Mesenchymal stem cell (in vitro differentiated cells and primary cell): ENCODE measurements at regions not wholly inside any gene's neighbourhood (a gene's known extent, or its start where the extent isn't known, plus 50 kb on each side); places are given as distances from the start of the nearest gene placed in this dataset.

Source experiments
- DNase-seq: peaks from one replicate; pipeline ENCODE4 v3.0.0-alpha.2; 2013
- H2AFZ ChIP-seq: one replicate; pipeline ENCODE4 v1.6.1; 2013; ENCODE audit warnings: low read depth, mild to moderate bottlenecking, control low read depth, inconsistent platforms, low read length, moderate library complexity
- H2AK5ac ChIP-seq: 2 replicates; pipeline ENCODE4 v1.6.1; 2013; ENCODE audit warnings: low read length, moderate library complexity, mild to moderate bottlenecking, inconsistent platforms; ENCODE audit not compliant: severe bottlenecking
- H2BK120ac ChIP-seq: one replicate; pipeline ENCODE4 v1.6.1; 2013; ENCODE audit warnings: low read depth, mild to moderate bottlenecking, inconsistent platforms, low read length, moderate library complexity
- H2BK12ac ChIP-seq, 2 experiments: one replicate each; pipeline ENCODE4 v1.6.1; 2013; ENCODE audit warnings: inconsistent platforms in 2 of 2, low read length in 2 of 2, mild to moderate bottlenecking in 2 of 2, moderate library complexity in 2 of 2, control low read depth in 1 of 2
- H2BK15ac ChIP-seq: one replicate; pipeline ENCODE4 v1.6.1; 2013; ENCODE audit warnings: mild to moderate bottlenecking, low read depth, inconsistent platforms; ENCODE audit not compliant: poor library complexity, severe bottlenecking
- H2BK5ac ChIP-seq: 2 replicates; pipeline ENCODE4 v1.6.1; 2013; ENCODE audit warnings: low read depth, mild to moderate bottlenecking, low read length, control low read depth, inconsistent platforms; ENCODE audit not compliant: poor library complexity, severe bottlenecking
- H3K14ac ChIP-seq, 2 experiments: one replicate each; pipeline ENCODE4 v1.6.1; 2013; ENCODE audit warnings: inconsistent platforms in 2 of 2, low read length in 2 of 2, control low read depth in 1 of 2, mild to moderate bottlenecking in 1 of 2, moderate library complexity in 1 of 2
- H3K18ac ChIP-seq, 2 experiments: one replicate each; pipeline ENCODE4 v1.6.1; 2013; ENCODE audit warnings: inconsistent platforms in 2 of 2, low read length in 2 of 2, control low read depth in 1 of 2, low read depth in 1 of 2, mild to moderate bottlenecking in 1 of 2
- H3K23ac ChIP-seq, 2 experiments: one replicate each; pipeline ENCODE4 v1.6.1; 2013; ENCODE audit warnings: inconsistent platforms in 2 of 2, low read length in 2 of 2, mild to moderate bottlenecking in 2 of 2, moderate library complexity in 2 of 2, control low read depth in 1 of 2
- H3K27ac ChIP-seq: 2 replicates; pipeline ENCODE4 v1.5.1; 2013; ENCODE audit warnings: mild to moderate bottlenecking, moderate library complexity, low read length, control low read depth, inconsistent platforms; ENCODE audit not compliant: poor library complexity, severe bottlenecking
- H3K27me3 ChIP-seq, 2 experiments: 2 replicates each; pipeline versions ENCODE4 v1.6.1 to v1.7.0; 2013; ENCODE audit warnings: low read length in 2 of 2, mild to moderate bottlenecking in 2 of 2, moderate library complexity in 2 of 2, control low read depth in 1 of 2, inconsistent platforms in 1 of 2; ENCODE audit not compliant: control insufficient read depth in 1 of 2, insufficient read depth in 1 of 2
- H3K36me3 ChIP-seq, 2 experiments: 2 replicates each; pipeline versions ENCODE4 v1.6.1 to v1.7.0; 2013; ENCODE audit warnings: low read length in 2 of 2, control low read depth in 1 of 2, inconsistent platforms in 1 of 2, low read depth in 1 of 2, mild to moderate bottlenecking in 1 of 2; ENCODE audit not compliant: insufficient read depth in 2 of 2, control insufficient read depth in 1 of 2
- H3K4ac ChIP-seq, 2 experiments: one replicate each; pipeline ENCODE4 v1.6.1; 2013; ENCODE audit warnings: inconsistent platforms in 2 of 2, low read length in 2 of 2, mild to moderate bottlenecking in 2 of 2, moderate library complexity in 2 of 2, control low read depth in 1 of 2, low read depth in 1 of 2
- H3K4me1 ChIP-seq: 2 replicates; pipeline ENCODE4 v1.6.1; 2013; ENCODE audit warnings: low read depth, low read length, control low read depth; ENCODE audit not compliant: control insufficient read depth, insufficient read depth
- H3K4me2 ChIP-seq: 2 replicates; pipeline ENCODE4 v1.6.1; 2013; ENCODE audit warnings: low read length, mild to moderate bottlenecking, inconsistent platforms; ENCODE audit not compliant: poor library complexity, severe bottlenecking
- H3K4me3 ChIP-seq, 2 experiments: 2 replicates each; pipeline versions ENCODE4 v1.5.1 to v1.7.0; 2013; ENCODE audit warnings: low read length in 2 of 2, mild to moderate bottlenecking in 2 of 2, control low read depth in 1 of 2, low read depth in 1 of 2; ENCODE audit not compliant: insufficient read depth in 1 of 2
- H3K79me1 ChIP-seq: replicated peaks from 2 replicates; pipeline ENCODE4 v1.6.1; 2013; ENCODE audit warnings: mild to moderate bottlenecking, control low read depth, low read length, inconsistent platforms; ENCODE audit not compliant: poor library complexity, severe bottlenecking
- H3K9ac ChIP-seq: 2 replicates; pipeline ENCODE4 v1.7.0; 2013; ENCODE audit warnings: mild to moderate bottlenecking, low read length, moderate library complexity
- H3K9me3 ChIP-seq: 2 replicates; pipeline ENCODE4 v1.7.0; 2013; ENCODE audit warnings: mild to moderate bottlenecking, low read length; ENCODE audit not compliant: control insufficient read depth
- H4K8ac ChIP-seq: one replicate; pipeline ENCODE4 v1.6.1; 2013; ENCODE audit warnings: inconsistent platforms, mild to moderate bottlenecking, low read length, moderate library complexity
- H4K91ac ChIP-seq: one replicate; pipeline ENCODE4 v1.6.1; 2013; ENCODE audit warnings: mild to moderate bottlenecking, low read length, inconsistent platforms
- WGBS: methylation state at CpG from one replicate; pipeline ENCODE4 v1.1.7; 2013; ENCODE audit warnings: mixed read lengths; 5-methylcytosine and 5-hydroxymethylcytosine counted together

DNA sequence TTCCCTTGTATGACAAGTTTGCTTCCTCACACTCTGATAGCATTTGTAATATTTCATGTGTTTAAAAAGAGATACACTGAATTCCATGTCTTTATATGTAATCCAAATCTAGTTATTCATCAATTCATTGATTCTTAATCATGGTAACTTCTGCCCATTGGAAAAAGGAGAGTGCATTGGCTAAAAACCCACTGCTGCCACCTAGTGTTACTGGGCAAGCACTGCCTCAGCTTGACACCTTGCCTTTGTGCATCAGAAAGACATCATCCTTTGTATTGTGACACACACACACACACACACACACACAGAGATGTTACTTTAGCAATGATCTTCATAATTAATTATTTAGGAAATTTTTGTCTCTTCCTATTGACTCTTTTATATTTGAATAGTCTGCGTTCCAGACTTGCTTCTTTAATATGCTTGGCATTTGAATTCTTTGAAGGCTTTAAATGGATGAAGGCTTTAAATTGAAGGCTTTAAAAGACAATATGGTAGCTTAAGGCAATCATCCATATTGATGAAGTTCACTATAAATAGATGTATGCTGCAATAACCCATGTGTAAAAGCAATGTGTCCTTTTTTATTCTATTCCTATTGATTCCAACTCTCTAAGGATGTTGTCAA is 414.2 kb upstream of the CHST9 start:
- H3K4me3 ChIP-seq = no peak overlapping the region
- no peak overlapping the region for H2BK12ac ChIP-seq
- no peak overlapping the region for H4K91ac ChIP-seq
- 67% methylated on average over 1 of the region's 1 CpG for WGBS
- H2AK5ac ChIP-seq = no peak overlapping the region
- H3K27ac ChIP-seq = no peak overlapping the region
- no peak overlapping the region for H3K9ac ChIP-seq
- H4K8ac ChIP-seq = no peak overlapping the region
- H3K9me3 ChIP-seq = no peaks in the 10 kb centered on the region
- no peak overlapping the region for H2BK120ac ChIP-seq
- H3K27me3 ChIP-seq = no peaks in the 10 kb centered on the region
- no peak overlapping the region for H2BK15ac ChIP-seq
- no peak overlapping the region for H2AFZ ChIP-seq
- no peak overlapping the region for H2BK5ac ChIP-seq
- no peak overlapping the region for H3K14ac ChIP-seq
- no peak overlapping the region for H3K4ac ChIP-seq
- no peaks in the 10 kb centered on the region for H3K79me1 ChIP-seq
- H3K4me1 ChIP-seq = no peaks in the 10 kb centered on the region
- peak; percentile 51 for DNase-seq
- H3K4me2 ChIP-seq = no peak overlapping the region
- no peak overlapping the region for H3K23ac ChIP-seq
- no peak overlapping the region for H3K18ac ChIP-seq
- no peaks in the 10 kb centered on the region for H3K36me3 ChIP-seq

DNA sequence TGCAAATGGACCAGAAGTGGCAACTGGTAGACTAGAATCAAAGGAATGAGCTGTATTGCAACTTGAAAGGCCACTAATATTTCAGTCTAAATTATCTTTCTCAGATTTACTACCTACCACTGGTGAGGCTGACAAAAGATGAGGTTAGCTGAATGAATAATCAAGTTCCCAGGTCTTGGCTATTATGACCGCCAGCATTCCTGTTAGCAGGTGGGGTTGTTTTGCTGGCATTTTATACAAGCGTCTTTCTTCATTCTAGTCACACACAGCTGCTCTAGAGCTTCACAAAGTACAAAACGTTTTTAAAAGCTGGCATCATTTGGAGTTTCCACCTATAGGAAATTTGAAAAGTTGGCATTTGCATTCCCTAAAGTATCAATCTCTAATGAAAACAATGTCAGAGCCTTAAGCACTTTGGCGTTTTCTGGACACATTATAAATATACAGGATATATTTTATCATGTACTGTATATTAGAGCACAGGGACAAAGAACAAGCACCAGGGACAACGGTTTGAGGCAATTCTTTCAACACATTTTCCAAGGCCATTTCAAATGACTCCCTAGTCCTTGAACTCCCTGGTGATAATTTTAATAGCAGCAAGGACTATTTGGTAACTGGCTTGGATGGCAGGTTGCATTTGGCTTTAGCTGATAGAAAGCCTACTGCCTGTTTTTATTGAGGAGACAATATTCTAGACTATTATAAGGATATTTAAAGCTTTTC is 410.2 kb upstream of the CHST9 start:
- no peaks in the 10 kb centered on the region for H3K4me1 ChIP-seq
- no peak overlapping the region for H3K14ac ChIP-seq
- H3K4me2 ChIP-seq = no peak overlapping the region
- no peak overlapping the region for H3K4me3 ChIP-seq
- 100% methylated on average over 1 of the region's 5 CpGs for WGBS
- no peak overlapping the region for H2BK12ac ChIP-seq
- no peak overlapping the region for H3K9ac ChIP-seq
- no peak overlapping the region for H3K23ac ChIP-seq
- H3K27ac ChIP-seq = no peak overlapping the region
- H4K91ac ChIP-seq = no peak overlapping the region
- H3K79me1 ChIP-seq = no peaks in the 10 kb centered on the region
- no peak overlapping the region for H2AK5ac ChIP-seq
- H3K27me3 ChIP-seq = no peaks in the 10 kb centered on the region
- H3K4ac ChIP-seq = no peak overlapping the region
- H4K8ac ChIP-seq = no peak overlapping the region
- H2BK120ac ChIP-seq = no peak overlapping the region
- H2BK15ac ChIP-seq = no peak overlapping the region
- H2BK5ac ChIP-seq = no peak overlapping the region
- no peaks in the 10 kb centered on the region for H3K36me3 ChIP-seq
- H3K18ac ChIP-seq = no peak overlapping the region
- DNase-seq = no peak
- no peak overlapping the region for H2AFZ ChIP-seq
- no peaks in the 10 kb centered on the region for H3K9me3 ChIP-seq

DNA sequence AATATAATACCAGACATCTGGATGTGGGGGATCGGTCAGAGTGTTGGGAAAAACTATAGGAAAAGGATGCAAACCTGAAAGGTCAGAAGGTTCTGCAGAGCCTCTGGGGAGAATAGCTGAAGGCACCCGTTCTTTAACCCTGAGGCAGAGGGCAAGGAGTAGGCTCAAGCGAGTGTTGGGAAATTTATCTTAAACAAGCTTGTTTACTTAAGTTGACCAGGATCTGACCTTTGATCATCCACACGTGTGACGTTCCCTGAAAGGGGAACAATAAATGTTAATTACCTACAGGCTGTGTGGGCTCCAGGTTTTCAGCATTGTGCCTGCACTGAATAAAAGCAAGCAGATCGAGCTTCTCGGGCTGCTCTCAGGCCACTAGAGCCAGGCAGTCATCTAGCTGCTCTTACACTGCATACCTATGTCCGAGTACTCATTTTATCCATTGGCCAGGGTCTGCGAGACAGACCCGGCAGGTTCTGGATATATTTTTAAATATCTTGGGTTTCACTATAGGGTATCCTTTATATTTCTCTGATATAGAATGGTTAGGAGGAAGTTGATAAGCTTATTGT is 400.6 kb upstream of the CHST9 start:
- Histone ChIP-seq H2AFZ (no peak overlapping the region), H2BK5ac (no peak overlapping the region), H3K4me2 (no peak overlapping the region), H4K91ac (no peak overlapping the region), H2BK120ac (no peak overlapping the region), H3K27ac (no peak overlapping the region), H3K4ac (no peak overlapping the region), H3K36me3 (no peaks in the 10 kb centered on the region), H4K8ac (no peak overlapping the region), H2BK12ac (no peak overlapping the region), H3K4me1 (peaks cover 2% of the 10 kb centered on the region), H3K79me1 (no peaks in the 10 kb centered on the region), H2AK5ac (no peak overlapping the region), H3K27me3 (no peaks in the 10 kb centered on the region), H2BK15ac (no peak overlapping the region), H3K9ac (no peak overlapping the region), H3K9me3 (peaks cover 15% of the 10 kb centered on the region), H3K18ac (no peak overlapping the region), H3K23ac (no peak overlapping the region), H3K14ac (no peak overlapping the region), H3K4me3 (no peak overlapping the region)
- no peak for DNase-seq
- WGBS = 60% methylated on average over 9 of the region's 10 CpGs

DNA sequence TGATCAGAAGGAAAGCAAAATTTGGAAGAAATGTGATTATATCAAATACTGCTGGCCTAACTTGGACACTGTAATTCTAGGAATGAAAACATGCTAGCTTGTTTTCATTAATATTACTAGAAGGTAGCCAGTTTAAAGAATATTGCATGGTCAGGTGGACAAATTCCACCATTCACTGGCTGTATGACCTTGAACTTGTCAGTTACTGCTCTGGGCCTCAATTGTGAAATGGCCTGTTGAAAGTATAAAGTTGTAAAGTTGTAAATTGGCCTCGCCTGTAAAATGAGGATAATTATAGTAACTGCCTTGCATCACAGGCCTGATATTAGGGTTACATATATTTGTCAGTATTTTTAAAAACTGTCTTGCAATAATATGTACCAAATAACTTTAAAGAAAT is 398.4 kb upstream of the CHST9 start:
- Histone ChIP-seq H3K27me3 (no peaks in the 10 kb centered on the region), H2BK15ac (no peak overlapping the region), H3K23ac (no peak overlapping the region), H2BK5ac (no peak overlapping the region), H3K4me1 (peaks cover 2% of the 10 kb centered on the region), H3K27ac (peak overlapping the region; percentile 91), H2BK12ac (no peak overlapping the region), H3K4me2 (no peak overlapping the region), H3K9ac (no peak overlapping the region), H2AFZ (no peak overlapping the region), H4K8ac (no peak overlapping the region), H3K36me3 (no peaks in the 10 kb centered on the region), H3K9me3 (peaks cover 15% of the 10 kb centered on the region), H3K4me3 (no peak overlapping the region), H2AK5ac (no peak overlapping the region), H3K79me1 (no peaks in the 10 kb centered on the region), H3K14ac (no peak overlapping the region), H3K4ac (no peak overlapping the region), H2BK120ac (no peak overlapping the region), H3K18ac (no peak overlapping the region), H4K91ac (no peak overlapping the region)
- no CpG with 5 or more reads among the region's 1 CpG for WGBS
- DNase-seq = no peak
